Chondrocyte (in vitro differentiated cells): ENCODE measurements at regions not wholly inside any gene's neighbourhood (a gene's known extent, or its start where the extent isn't known, plus 50 kb on each side); places are given as distances from the start of the nearest gene placed in this dataset.

Source experiments
- DNase-seq: peaks from one replicate; pipeline ENCODE4 v3.0.0; 2021; ENCODE audit warnings: mixed read lengths, low spot score
- H3K27ac Mint-ChIP-seq: one replicate; pipeline ENCODE4 v1.8.0; 2021; ENCODE audit warnings: mild to moderate bottlenecking, moderate library complexity, mixed read lengths; ENCODE audit not compliant: unreplicated experiment
- H3K27me3 Mint-ChIP-seq: 2 replicates; pipeline ENCODE4 v1.8.0; 2021; ENCODE audit warnings: low read depth, mixed read lengths
- H3K36me3 Mint-ChIP-seq: 2 replicates; pipeline ENCODE4 v1.8.0; 2021; ENCODE audit warnings: low read depth, mixed read lengths
- H3K4me1 Mint-ChIP-seq: 2 replicates; pipeline ENCODE4 v1.8.0; 2021; ENCODE audit warnings: low read depth, mild to moderate bottlenecking, mixed read lengths
- H3K4me3 Mint-ChIP-seq: one replicate; pipeline ENCODE4 v1.8.0; 2021; ENCODE audit warnings: mild to moderate bottlenecking, moderate library complexity, mixed read lengths; ENCODE audit not compliant: unreplicated experiment
- H3K9me3 Mint-ChIP-seq: 2 replicates; pipeline ENCODE4 v1.8.0; 2021; ENCODE audit warnings: low read depth, mixed read lengths
- TF ChIP-seq, protein P1 (sequence below): fragments of 200-600 bp; sonication (generic); IDR thresholded peaks from 2 replicates; pipeline ENCODE4 v1.5.0; 2021; ENCODE audit warnings: antibody characterized with exemption, mild to moderate bottlenecking, moderate library complexity

DNA sequence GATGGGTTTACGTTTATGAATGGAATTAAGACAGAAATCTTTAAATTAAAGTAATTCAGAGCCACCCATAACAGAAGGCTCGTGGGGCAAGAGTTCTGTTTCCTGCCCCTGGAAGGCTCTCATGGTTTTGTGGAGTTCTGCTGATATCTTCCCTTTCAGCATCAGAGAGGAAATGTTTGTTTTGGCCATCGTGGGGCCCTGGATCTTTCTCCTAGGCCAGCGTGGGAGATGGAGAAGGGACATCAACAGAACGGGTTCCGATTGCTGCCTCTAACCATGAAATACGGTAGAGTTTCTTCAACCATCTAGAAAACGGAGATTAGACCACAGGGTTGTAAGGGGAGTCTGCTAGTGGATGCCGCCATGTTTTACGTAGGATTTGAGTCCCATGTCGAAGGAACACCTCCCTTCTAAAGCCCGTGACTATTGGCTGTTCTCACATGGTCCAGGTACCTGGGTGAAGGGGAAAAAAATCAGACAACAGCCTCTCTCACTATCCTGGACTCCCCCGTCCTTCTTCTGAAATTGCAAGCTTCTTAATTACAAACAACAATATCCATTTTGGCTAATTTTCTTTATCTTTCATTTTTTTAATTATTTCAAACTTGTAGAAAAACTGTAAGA is 169.1 kb upstream of the CELF2 start:
- no peak overlapping the region for H3K4me3 Mint-ChIP-seq
- H3K27ac Mint-ChIP-seq = no peak overlapping the region
- H3K36me3 Mint-ChIP-seq = no peaks in the 10 kb centered on the region
- TF ChIP-seq, protein P1, sequence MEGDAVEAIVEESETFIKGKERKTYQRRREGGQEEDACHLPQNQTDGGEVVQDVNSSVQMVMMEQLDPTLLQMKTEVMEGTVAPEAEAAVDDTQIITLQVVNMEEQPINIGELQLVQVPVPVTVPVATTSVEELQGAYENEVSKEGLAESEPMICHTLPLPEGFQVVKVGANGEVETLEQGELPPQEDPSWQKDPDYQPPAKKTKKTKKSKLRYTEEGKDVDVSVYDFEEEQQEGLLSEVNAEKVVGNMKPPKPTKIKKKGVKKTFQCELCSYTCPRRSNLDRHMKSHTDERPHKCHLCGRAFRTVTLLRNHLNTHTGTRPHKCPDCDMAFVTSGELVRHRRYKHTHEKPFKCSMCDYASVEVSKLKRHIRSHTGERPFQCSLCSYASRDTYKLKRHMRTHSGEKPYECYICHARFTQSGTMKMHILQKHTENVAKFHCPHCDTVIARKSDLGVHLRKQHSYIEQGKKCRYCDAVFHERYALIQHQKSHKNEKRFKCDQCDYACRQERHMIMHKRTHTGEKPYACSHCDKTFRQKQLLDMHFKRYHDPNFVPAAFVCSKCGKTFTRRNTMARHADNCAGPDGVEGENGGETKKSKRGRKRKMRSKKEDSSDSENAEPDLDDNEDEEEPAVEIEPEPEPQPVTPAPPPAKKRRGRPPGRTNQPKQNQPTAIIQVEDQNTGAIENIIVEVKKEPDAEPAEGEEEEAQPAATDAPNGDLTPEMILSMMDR = no peak
- DNase-seq = no peak
- H3K9me3 Mint-ChIP-seq = peaks cover 4% of the 10 kb centered on the region
- no peaks in the 10 kb centered on the region for H3K27me3 Mint-ChIP-seq
- peaks cover 4% of the 10 kb centered on the region for H3K4me1 Mint-ChIP-seq

DNA sequence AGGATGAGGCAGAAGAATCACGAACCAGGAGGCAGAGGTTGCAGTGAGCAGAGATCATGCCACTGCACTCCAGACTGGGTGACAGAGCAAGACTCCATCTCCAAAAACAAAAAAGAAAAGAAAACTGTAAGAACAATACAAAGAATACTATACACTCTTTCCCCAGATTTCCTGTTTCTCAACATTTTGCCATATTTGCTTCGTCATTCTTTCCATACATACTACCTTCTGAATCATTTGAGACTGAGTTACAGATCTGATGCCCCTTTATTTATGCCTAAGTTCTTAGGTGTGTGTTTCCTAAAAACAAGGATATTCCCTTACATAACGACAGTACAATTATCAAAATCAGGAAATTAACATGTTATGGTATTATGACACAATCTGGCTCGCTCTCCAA is 168.4 kb upstream of the CELF2 start:
- Mint-ChIP-seq H3K4me3 (no peak overlapping the region), H3K4me1 (peaks cover 4% of the 10 kb centered on the region), H3K36me3 (no peaks in the 10 kb centered on the region), H3K27me3 (no peaks in the 10 kb centered on the region), H3K9me3 (peaks cover 4% of the 10 kb centered on the region), H3K27ac (no peak overlapping the region)
- TF ChIP-seq, protein P1 = no peak
- DNase-seq = no peak

DNA sequence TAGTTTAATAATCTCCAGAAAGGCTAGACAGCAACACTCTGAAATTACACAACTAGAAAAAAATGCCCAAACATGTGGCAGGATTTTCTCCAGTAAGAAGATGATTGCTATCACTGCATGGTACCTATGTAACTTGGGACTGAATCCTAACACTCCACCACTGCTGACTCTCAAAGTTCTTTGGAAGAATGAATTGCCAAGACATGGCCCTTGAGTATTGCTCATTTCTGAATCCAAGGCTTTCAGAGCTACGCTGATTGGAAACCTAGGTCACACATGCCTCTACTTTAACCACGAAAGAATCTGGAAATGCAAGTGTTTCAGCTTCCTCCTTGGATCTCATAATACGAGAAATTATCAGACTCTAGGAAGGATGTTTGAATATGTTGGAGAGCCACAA is 167.5 kb upstream of the CELF2 start:
- H3K27me3 Mint-ChIP-seq = no peaks in the 10 kb centered on the region
- H3K27ac Mint-ChIP-seq = no peak overlapping the region
- H3K4me1 Mint-ChIP-seq = peaks cover 4% of the 10 kb centered on the region
- H3K9me3 Mint-ChIP-seq = peaks cover 4% of the 10 kb centered on the region
- TF ChIP-seq, protein P1 = no peak
- DNase-seq = no peak
- no peak overlapping the region for H3K4me3 Mint-ChIP-seq
- no peaks in the 10 kb centered on the region for H3K36me3 Mint-ChIP-seq

DNA sequence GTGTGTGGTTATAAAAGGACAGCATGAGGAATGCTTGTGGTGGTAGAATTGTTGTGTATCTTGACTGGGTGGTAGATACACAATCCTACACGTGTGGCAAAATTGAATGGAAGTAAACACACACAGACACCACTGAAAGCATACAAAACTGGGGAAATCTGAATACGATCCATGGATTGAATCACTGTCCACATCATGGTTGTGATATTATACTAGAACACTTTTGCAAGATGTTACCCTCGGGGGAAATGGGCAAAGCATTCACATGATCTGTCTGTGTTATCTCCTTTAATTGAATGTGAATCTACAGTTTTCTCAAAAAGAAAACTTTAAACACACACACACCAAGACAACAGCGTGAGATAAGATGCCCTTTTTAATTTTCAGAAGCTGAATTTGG is 165.2 kb upstream of the CELF2 start:
- Mint-ChIP-seq H3K27me3 (no peaks in the 10 kb centered on the region), H3K4me3 (no peak overlapping the region), H3K27ac (no peak overlapping the region), H3K9me3 (peaks cover 4% of the 10 kb centered on the region), H3K4me1 (peaks cover 4% of the 10 kb centered on the region), H3K36me3 (no peaks in the 10 kb centered on the region)
- TF ChIP-seq, protein P1 = no peak
- no peak for DNase-seq

DNA sequence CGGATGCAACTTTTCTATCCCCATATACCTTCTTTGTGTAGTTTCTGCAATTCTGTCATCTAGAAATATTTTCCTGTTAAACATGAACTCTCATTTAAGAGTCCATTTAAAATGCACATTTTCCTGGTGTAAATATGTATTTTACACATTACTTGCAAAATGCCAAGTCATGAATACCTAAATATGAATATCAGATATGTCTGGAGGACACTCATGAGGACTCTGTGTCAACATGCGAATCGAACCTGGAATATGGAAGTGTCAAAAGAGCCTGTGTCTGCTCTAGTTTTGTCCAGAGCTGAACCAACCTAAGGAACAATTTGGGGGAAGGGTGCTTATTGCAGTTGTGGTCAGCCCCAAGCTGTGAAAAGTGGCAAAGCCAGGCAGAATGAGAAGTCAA is 163.7 kb upstream of the CELF2 start:
- peaks cover 4% of the 10 kb centered on the region for H3K9me3 Mint-ChIP-seq
- H3K27ac Mint-ChIP-seq = no peak overlapping the region
- DNase-seq = no peak
- H3K36me3 Mint-ChIP-seq = no peaks in the 10 kb centered on the region
- no peaks in the 10 kb centered on the region for H3K27me3 Mint-ChIP-seq
- H3K4me1 Mint-ChIP-seq = peaks cover 4% of the 10 kb centered on the region
- no peak overlapping the region for H3K4me3 Mint-ChIP-seq
- TF ChIP-seq, protein P1 = no peak
